Mesothelial cell of epicardium (in vitro differentiated cells): ENCODE measurements at regions not wholly inside any gene's neighbourhood (a gene's known extent, or its start where the extent isn't known, plus 50 kb on each side); places are given as distances from the start of the nearest gene placed in this dataset.

Source experiments
- DNase-seq, 2 experiments: peaks; one replicate each; pipeline ENCODE4 v3.0.0; 2021; ENCODE audit warnings: low spot score in 2 of 2; ENCODE audit not compliant: unreplicated experiment in 2 of 2
- H3K27ac Mint-ChIP-seq: 2 replicates; pipeline ENCODE4 v1.8.0; 2021; ENCODE audit warnings: mixed read lengths
- H3K27me3 Mint-ChIP-seq: 2 replicates; pipeline ENCODE4 v1.8.0; 2021; ENCODE audit warnings: low read depth, mixed read lengths
- H3K36me3 Mint-ChIP-seq: 2 replicates; pipeline ENCODE4 v1.8.0; 2021; ENCODE audit warnings: mixed read lengths
- H3K4me1 Mint-ChIP-seq: 2 replicates; pipeline ENCODE4 v1.8.0; 2021; ENCODE audit warnings: mixed read lengths
- H3K4me3 Mint-ChIP-seq: 2 replicates; pipeline ENCODE4 v1.8.0; 2021; ENCODE audit warnings: mild to moderate bottlenecking, moderate library complexity, mixed read lengths
- H3K9me3 Mint-ChIP-seq: 2 replicates; pipeline ENCODE4 v1.8.0; 2021; ENCODE audit warnings: mixed read lengths
- TF ChIP-seq, protein P1 (sequence below): fragments of 200-600 bp; sonication (generic); IDR thresholded peaks from one replicate; pipeline ENCODE4 v1.5.0; 2021; ENCODE audit warnings: antibody characterized with exemption; ENCODE audit not compliant: unreplicated experiment

DNA sequence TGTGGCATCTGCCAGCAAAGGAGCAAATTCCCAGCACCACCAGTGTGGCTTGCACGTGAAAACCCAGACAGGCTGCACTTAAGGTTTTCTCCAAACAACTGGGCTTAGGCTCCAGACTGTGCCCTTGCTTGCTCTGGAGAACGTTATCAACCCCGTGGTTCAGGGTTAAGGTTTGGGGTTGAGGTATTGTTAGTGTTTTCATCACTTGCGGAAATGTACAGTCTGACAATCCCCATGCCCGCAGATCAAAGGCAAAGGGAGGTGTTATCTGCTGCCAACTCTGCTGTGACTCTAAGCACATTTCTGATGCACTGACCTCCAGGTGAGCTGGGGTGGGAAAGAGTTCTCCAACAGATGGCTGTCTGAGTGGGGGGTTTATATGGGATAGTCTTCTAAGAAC, 253.5 kb upstream of the NT5C1B start:
- peaks cover 33% of the 10 kb centered on the region for H3K27me3 Mint-ChIP-seq
- TF ChIP-seq, protein P1, sequence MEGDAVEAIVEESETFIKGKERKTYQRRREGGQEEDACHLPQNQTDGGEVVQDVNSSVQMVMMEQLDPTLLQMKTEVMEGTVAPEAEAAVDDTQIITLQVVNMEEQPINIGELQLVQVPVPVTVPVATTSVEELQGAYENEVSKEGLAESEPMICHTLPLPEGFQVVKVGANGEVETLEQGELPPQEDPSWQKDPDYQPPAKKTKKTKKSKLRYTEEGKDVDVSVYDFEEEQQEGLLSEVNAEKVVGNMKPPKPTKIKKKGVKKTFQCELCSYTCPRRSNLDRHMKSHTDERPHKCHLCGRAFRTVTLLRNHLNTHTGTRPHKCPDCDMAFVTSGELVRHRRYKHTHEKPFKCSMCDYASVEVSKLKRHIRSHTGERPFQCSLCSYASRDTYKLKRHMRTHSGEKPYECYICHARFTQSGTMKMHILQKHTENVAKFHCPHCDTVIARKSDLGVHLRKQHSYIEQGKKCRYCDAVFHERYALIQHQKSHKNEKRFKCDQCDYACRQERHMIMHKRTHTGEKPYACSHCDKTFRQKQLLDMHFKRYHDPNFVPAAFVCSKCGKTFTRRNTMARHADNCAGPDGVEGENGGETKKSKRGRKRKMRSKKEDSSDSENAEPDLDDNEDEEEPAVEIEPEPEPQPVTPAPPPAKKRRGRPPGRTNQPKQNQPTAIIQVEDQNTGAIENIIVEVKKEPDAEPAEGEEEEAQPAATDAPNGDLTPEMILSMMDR = no peak
- no peak for DNase-seq
- H3K4me3 Mint-ChIP-seq = no peak overlapping the region
- H3K4me1 Mint-ChIP-seq = no peaks in the 10 kb centered on the region
- H3K9me3 Mint-ChIP-seq = no peaks in the 10 kb centered on the region
- H3K36me3 Mint-ChIP-seq = no peaks in the 10 kb centered on the region
- no peak overlapping the region for H3K27ac Mint-ChIP-seq

DNA sequence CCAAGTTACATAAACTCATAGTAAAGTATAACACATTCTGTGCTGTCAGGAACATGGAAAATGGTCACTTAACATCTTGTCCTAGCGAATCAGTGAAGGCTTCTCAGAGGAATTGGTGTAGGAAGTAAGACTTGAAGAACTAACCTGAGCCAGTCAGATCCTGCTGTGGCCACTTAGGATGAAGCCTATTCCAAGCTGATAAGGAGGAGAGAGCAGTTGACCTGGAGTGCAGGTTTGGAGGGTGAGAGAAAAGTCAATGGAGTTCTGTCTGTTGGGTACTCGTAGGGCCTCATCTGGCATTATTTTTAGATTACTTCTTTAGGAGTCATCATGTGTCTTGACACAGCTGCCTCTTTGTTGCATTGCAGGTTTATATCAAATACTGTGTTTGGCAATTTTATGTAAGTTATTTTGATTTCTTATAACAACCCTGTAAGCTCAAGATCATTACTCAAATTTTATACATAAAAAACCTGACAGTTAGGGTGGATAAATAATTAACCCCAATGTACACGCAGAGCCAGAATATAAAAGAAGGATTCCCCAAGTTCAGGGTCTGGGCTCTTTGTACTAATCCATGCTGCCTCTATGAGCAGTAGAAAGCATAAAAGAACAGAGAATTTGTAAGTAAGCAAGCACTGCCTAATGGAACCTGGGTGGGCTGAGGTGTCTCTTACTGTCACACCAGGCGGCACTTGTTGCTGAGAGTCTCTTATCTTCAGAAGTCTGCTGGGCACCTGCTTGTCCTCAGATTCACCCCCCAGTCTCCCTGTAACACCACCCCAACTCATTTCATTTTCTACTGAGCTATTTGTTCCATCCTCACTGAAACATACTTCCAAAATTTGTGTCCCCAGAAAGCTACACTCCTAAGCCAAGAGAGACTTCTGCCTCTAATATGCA, 252.1 kb upstream of the NT5C1B start:
- H3K27ac Mint-ChIP-seq = no peak overlapping the region
- peaks cover 5% of the 10 kb centered on the region for H3K4me1 Mint-ChIP-seq
- H3K9me3 Mint-ChIP-seq = no peaks in the 10 kb centered on the region
- TF ChIP-seq, protein P1 = no peak
- no peak overlapping the region for H3K4me3 Mint-ChIP-seq
- DNase-seq = no peak
- no peaks in the 10 kb centered on the region for H3K36me3 Mint-ChIP-seq
- peaks cover 44% of the 10 kb centered on the region for H3K27me3 Mint-ChIP-seq

- TF ChIP-seq, protein P1 = no peak
- Mint-ChIP-seq H3K27me3 (peaks cover 61% of the 10 kb centered on the region), H3K4me3 (no peak overlapping the region), H3K4me1 (peaks cover 13% of the 10 kb centered on the region), H3K27ac (no peak overlapping the region), H3K36me3 (no peaks in the 10 kb centered on the region), H3K9me3 (no peaks in the 10 kb centered on the region)
- no peak for DNase-seq
Measured at GRCh38 chr2:18837240-18837639, 247.9 kb upstream of the NT5C1B start.

DNA sequence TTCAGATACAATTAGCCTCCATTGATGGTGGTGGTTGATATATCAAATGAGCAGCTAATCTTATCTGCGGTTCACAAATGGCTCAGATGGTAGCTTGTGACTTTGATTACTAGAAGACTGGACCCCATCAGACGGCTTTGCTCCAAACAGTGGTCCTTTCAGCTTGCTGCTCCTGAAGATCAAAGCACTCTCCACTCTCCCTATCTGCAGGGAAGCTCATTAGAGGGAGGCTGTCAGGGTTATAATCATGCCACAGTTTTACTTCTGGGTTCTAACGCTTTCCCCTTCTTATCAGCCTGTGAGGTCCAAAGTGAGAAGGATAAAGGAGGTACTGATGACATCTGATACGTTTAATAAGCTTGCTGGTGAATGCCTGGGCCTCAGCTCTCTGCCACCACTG, 247.1 kb upstream of the NT5C1B start:
- Mint-ChIP-seq H3K36me3 (no peaks in the 10 kb centered on the region), H3K4me3 (no peak overlapping the region), H3K4me1 (peaks cover 19% of the 10 kb centered on the region), H3K27me3 (peaks cover 56% of the 10 kb centered on the region), H3K27ac (no peak overlapping the region), H3K9me3 (no peaks in the 10 kb centered on the region)
- TF ChIP-seq, protein P1 = no peak
- DNase-seq = no peak

GRCh38 chr2:18835787-18836186, 246.4 kb upstream of the NT5C1B start:
- Mint-ChIP-seq H3K4me1 (peaks cover 26% of the 10 kb centered on the region), H3K4me3 (no peak overlapping the region), H3K27me3 (peaks cover 56% of the 10 kb centered on the region), H3K27ac (no peak overlapping the region), H3K36me3 (no peaks in the 10 kb centered on the region), H3K9me3 (no peaks in the 10 kb centered on the region)
- TF ChIP-seq, protein P1 = no peak
- no peak for DNase-seq
